H9 (cell line): ENCODE measurements at regions not wholly inside any gene's neighbourhood (a gene's known extent, or its start where the extent isn't known, plus 50 kb on each side); places are given as distances from the start of the nearest gene placed in this dataset.
"Not testable (repeated sequence)": the region's sequence is repeated elsewhere in the genome, so short reads cannot be mapped to it uniquely, and the experiment has no call there.

ENCODE experiments used
- DNase-seq: peaks from one replicate; pipeline ENCODE4 v3.0.0-alpha.2; 2017
- H2AFZ ChIP-seq: one replicate; pipeline ENCODE4 v1.6.1; 2013; ENCODE audit warnings: mild to moderate bottlenecking, low read length, control low read depth, moderate library complexity
- H2AK5ac ChIP-seq: 2 replicates; pipeline ENCODE4 v1.6.1; 2013; ENCODE audit warnings: low read length, control low read depth, mixed read lengths; ENCODE audit not compliant: insufficient read length
- H2BK120ac ChIP-seq: one replicate; pipeline ENCODE4 v1.6.1; 2013; ENCODE audit warnings: low read depth, mild to moderate bottlenecking, low read length, control low read depth, inconsistent platforms; ENCODE audit not compliant: poor library complexity, severe bottlenecking
- H2BK12ac ChIP-seq: 2 replicates; pipeline ENCODE4 v1.6.1; 2013; ENCODE audit warnings: low read length, control low read depth, mixed read lengths, low read depth; ENCODE audit not compliant: insufficient read length
- H2BK15ac ChIP-seq: 2 replicates; pipeline ENCODE4 v1.6.1; 2013; ENCODE audit warnings: low read depth, low read length, control low read depth
- H2BK20ac ChIP-seq: one replicate; pipeline ENCODE4 v1.6.1; 2013; ENCODE audit warnings: low read depth, mild to moderate bottlenecking, low read length, control low read depth, inconsistent platforms; ENCODE audit not compliant: poor library complexity, severe bottlenecking
- H2BK5ac ChIP-seq: 2 replicates; pipeline ENCODE4 v1.6.1; 2013; ENCODE audit warnings: low read length, control low read depth, mixed read lengths; ENCODE audit not compliant: insufficient read length
- H3K14ac ChIP-seq: 2 replicates; pipeline ENCODE4 v1.6.1; 2013; ENCODE audit warnings: low read length, control low read depth; ENCODE audit not compliant: insufficient read depth
- H3K18ac ChIP-seq: 2 replicates; pipeline ENCODE4 v1.6.1; 2013; ENCODE audit warnings: low read depth, mild to moderate bottlenecking, mixed read lengths, low read length, control low read depth; ENCODE audit not compliant: insufficient read length
- H3K23ac ChIP-seq: 2 replicates; pipeline ENCODE4 v1.6.1; 2013; ENCODE audit warnings: low read length, control low read depth, mixed read lengths, low read depth; ENCODE audit not compliant: insufficient read length
- H3K23me2 ChIP-seq: 2 replicates; pipeline ENCODE4 v1.6.1; 2013; ENCODE audit warnings: low read depth, mild to moderate bottlenecking, mixed read lengths, low read length, control low read depth; ENCODE audit not compliant: insufficient read length, poor library complexity, severe bottlenecking
- H3K27ac ChIP-seq: 2 replicates; pipeline ENCODE4 v1.5.1; 2013; ENCODE audit warnings: low read length, control low read depth, mixed read lengths, low read depth; ENCODE audit not compliant: insufficient read length
- H3K27me3 ChIP-seq: 2 replicates; pipeline ENCODE4 v1.6.1; 2013; ENCODE audit warnings: low read length, control low read depth, inconsistent platforms; ENCODE audit not compliant: insufficient read depth
- H3K4ac ChIP-seq: 2 replicates; pipeline ENCODE4 v1.6.1; 2013; ENCODE audit warnings: low read depth, mild to moderate bottlenecking, control low read depth, inconsistent platforms, low read length, moderate library complexity
- H3K4me1 ChIP-seq: 2 replicates; pipeline ENCODE4 v1.6.1; 2013; ENCODE audit warnings: low read length, control low read depth, inconsistent platforms; ENCODE audit not compliant: insufficient read depth
- H3K4me2 ChIP-seq: 2 replicates; pipeline ENCODE4 v1.6.1; 2013; ENCODE audit warnings: low read length, control low read depth, mixed read lengths; ENCODE audit not compliant: insufficient read length, insufficient read depth
- H3K56ac ChIP-seq: 2 replicates; pipeline ENCODE4 v1.6.1; 2013; ENCODE audit warnings: low read depth, mild to moderate bottlenecking, mixed read lengths, low read length, control low read depth; ENCODE audit not compliant: insufficient read length
- H3K79me1 ChIP-seq: 2 replicates; pipeline ENCODE4 v1.6.1; 2013; ENCODE audit warnings: low read depth, mild to moderate bottlenecking, moderate library complexity, low read length, control low read depth, inconsistent platforms; ENCODE audit not compliant: insufficient read depth, poor library complexity, severe bottlenecking
- H3K79me2 ChIP-seq: 2 replicates; pipeline ENCODE4 v1.6.1; 2013; ENCODE audit warnings: low read length, control low read depth, inconsistent platforms; ENCODE audit not compliant: insufficient read depth
- H3K9ac ChIP-seq: 2 replicates; pipeline ENCODE4 v1.6.1; 2013; ENCODE audit warnings: low read length, control low read depth, mixed read lengths; ENCODE audit not compliant: insufficient read length; ENCODE audit errors: extremely low read depth
- H3K9me3 ChIP-seq: one replicate; pipeline ENCODE4 v1.6.1; 2013; ENCODE audit warnings: low read depth, low read length, inconsistent platforms; ENCODE audit not compliant: control insufficient read depth
- H3T11ph ChIP-seq: one replicate; pipeline ENCODE4 v1.6.1; 2013; ENCODE audit warnings: mild to moderate bottlenecking, low read length, control low read depth, inconsistent platforms
- H4K20me1 ChIP-seq: one replicate; pipeline ENCODE4 v1.6.1; 2013; ENCODE audit not compliant: control insufficient read depth, insufficient read length, insufficient read depth
- H4K5ac ChIP-seq: 2 replicates; pipeline ENCODE4 v1.6.1; 2013; ENCODE audit warnings: low read depth, mild to moderate bottlenecking, mixed read lengths, low read length, control low read depth; ENCODE audit not compliant: insufficient read length
- H4K8ac ChIP-seq: replicated peaks from 2 replicates; pipeline ENCODE4 v1.6.1; 2013; ENCODE audit warnings: low read length, control low read depth, mixed read lengths, low read depth; ENCODE audit not compliant: insufficient read length
- H4K91ac ChIP-seq: 2 replicates; pipeline ENCODE4 v1.6.1; 2013; ENCODE audit warnings: low read depth, mild to moderate bottlenecking, moderate library complexity, mixed read lengths, low read length, control low read depth; ENCODE audit not compliant: insufficient read length
- H3K27ac Mint-ChIP-seq, 3 experiments: 2 replicates in 2 of 3; 3 replicates in 1 of 3; pipeline ENCODE4 v1.8.0; 2020 to 2021; ENCODE audit warnings: mixed read lengths in 3 of 3, mild to moderate bottlenecking in 1 of 3, moderate library complexity in 1 of 3
- H3K27me3 Mint-ChIP-seq: 2 replicates; pipeline ENCODE4 v1.8.0; 2021; ENCODE audit warnings: low read depth, mild to moderate bottlenecking, moderate library complexity, mixed read lengths
- H3K36me3 Mint-ChIP-seq, 3 experiments: 2 replicates in 2 of 3; 3 replicates in 1 of 3; pipeline ENCODE4 v1.8.0; 2020 to 2021; ENCODE audit warnings: low read depth in 3 of 3, mixed read lengths in 3 of 3; ENCODE audit not compliant: insufficient read depth in 1 of 3
- H3K4me1 Mint-ChIP-seq, 2 experiments: 2 replicates each; pipeline ENCODE4 v1.8.0; 2020; ENCODE audit warnings: mixed read lengths in 2 of 2
- H3K4me3 Mint-ChIP-seq, 2 experiments: 2 replicates in 1 of 2; 3 replicates in 1 of 2; pipeline ENCODE4 v1.8.0; 2020 to 2021; ENCODE audit warnings: mild to moderate bottlenecking in 2 of 2, mixed read lengths in 2 of 2, moderate library complexity in 1 of 2
- H3K9me3 Mint-ChIP-seq, 2 experiments: 2 replicates in 1 of 2; 3 replicates in 1 of 2; pipeline ENCODE4 v1.8.0; 2020; ENCODE audit warnings: mild to moderate bottlenecking in 2 of 2, mixed read lengths in 2 of 2, moderate library complexity in 1 of 2
- WGBS: extraction: QIAGEN DNeasy Blood & Tissue Kit; methylation state at CpG from one replicate; pipeline ENCODE4 v1.1.7; 2013; ENCODE audit warnings: missing lambda C conversion rate, low lambda C conversion rate, mixed read lengths; ENCODE audit not compliant: insufficient read length; ENCODE audit errors: extremely low coverage; 5-methylcytosine and 5-hydroxymethylcytosine counted together

DNA sequence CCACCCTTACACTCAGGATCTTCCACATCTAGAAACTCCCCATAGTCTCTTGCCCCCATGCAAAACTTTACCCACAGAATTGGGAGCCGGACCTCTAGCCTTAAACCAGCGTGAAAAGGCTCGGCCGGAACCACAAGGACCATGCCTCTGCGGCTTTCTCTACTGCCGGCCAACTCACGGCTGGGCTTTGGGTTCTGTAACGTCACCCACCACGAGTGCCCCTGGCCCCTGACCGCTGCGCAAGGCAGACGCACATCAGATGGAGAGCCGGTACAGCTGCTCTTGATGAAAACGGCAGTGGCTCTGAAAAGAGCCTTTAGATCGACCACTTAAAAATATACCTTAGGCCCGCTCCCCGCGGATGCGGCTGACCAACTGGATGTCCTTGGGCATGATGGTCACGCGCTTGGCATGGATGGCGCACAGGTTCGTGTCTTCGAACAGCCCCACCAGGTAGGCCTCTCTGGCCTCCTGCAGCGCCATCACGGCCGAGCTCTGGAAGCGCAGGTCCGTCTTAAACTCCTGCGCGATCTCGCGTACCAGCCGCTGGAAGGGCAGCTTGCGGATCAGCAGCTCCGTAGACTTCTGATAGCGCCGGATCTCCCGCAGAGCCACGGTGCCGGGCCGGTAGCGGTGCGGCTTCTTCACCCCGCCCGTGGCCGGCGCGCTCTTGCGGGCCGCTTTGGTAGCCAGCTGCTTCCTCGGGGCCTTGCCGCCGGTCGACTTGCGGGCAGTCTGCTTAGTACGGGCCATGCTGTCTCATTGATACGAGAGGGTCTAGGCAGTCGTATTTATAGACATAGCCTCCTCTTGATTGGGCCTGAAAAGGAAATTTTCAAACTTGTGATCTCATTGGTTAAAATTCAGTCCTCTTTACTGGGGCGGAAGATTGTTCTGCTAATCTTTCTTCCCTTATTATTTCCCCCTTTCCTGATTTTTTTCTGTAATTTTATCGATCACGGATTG, 66.3 kb downstream of the FAM72C start:
- not testable (repeated sequence) for H3K4me2 ChIP-seq, H3K4ac ChIP-seq, DNase-seq

GRCh38 chr1:143904622-143904979, 67.2 kb downstream of the FAM72C start:
- H4K20me1 ChIP-seq, H3K4me1 Mint-ChIP-seq, H2BK120ac ChIP-seq, H4K91ac ChIP-seq, H3K9me3 Mint-ChIP-seq, H3K4me2 ChIP-seq, H3K79me1 ChIP-seq, H2BK12ac ChIP-seq, H2BK20ac ChIP-seq, H3K79me2 ChIP-seq, H3K23ac ChIP-seq, H2AFZ ChIP-seq, DNase-seq, H3K4me3 Mint-ChIP-seq, H3K27ac ChIP-seq, H3K9me3 ChIP-seq, H3K56ac ChIP-seq, H2BK15ac ChIP-seq, H3K23me2 ChIP-seq, H3K4me1 ChIP-seq, H3K9ac ChIP-seq, H4K8ac ChIP-seq, H3K27ac Mint-ChIP-seq, H3K27me3 ChIP-seq, H3K18ac ChIP-seq, H2BK5ac ChIP-seq, H3T11ph ChIP-seq, H3K27me3 Mint-ChIP-seq, H3K14ac ChIP-seq, H3K4ac ChIP-seq, H2AK5ac ChIP-seq, H4K5ac ChIP-seq, H3K36me3 Mint-ChIP-seq: not testable (repeated sequence)
- WGBS: no CpG with 5 or more reads among the region's 12 CpGs

More for the DNA sequence above, 66.3 kb downstream of the FAM72C start:
- not testable (repeated sequence) for H3K9me3 ChIP-seq, H3K14ac ChIP-seq, H4K5ac ChIP-seq, H2BK5ac ChIP-seq, H4K8ac ChIP-seq, H3K79me1 ChIP-seq, H3K79me2 ChIP-seq, H2AFZ ChIP-seq, H2BK20ac ChIP-seq, H2BK120ac ChIP-seq, H3K4me1 ChIP-seq, H2AK5ac ChIP-seq, H3K18ac ChIP-seq, H3K27ac Mint-ChIP-seq, H3K9me3 Mint-ChIP-seq, H2BK12ac ChIP-seq, H3K27ac ChIP-seq, H3K23me2 ChIP-seq, H2BK15ac ChIP-seq, H3K23ac ChIP-seq, H3K4me3 Mint-ChIP-seq, H3K4me1 Mint-ChIP-seq, H3K27me3 ChIP-seq, H3K36me3 Mint-ChIP-seq, H3T11ph ChIP-seq, H4K20me1 ChIP-seq, H3K27me3 Mint-ChIP-seq, H4K91ac ChIP-seq, H3K9ac ChIP-seq, H3K56ac ChIP-seq
- WGBS: no CpG with 5 or more reads among the region's 62 CpGs
